ENCODE measurements at regions not wholly inside any gene's neighbourhood (a gene's known extent, or its start where the extent isn't known, plus 50 kb on each side); places are given as distances from the start of the nearest gene placed in this dataset.

DNA sequence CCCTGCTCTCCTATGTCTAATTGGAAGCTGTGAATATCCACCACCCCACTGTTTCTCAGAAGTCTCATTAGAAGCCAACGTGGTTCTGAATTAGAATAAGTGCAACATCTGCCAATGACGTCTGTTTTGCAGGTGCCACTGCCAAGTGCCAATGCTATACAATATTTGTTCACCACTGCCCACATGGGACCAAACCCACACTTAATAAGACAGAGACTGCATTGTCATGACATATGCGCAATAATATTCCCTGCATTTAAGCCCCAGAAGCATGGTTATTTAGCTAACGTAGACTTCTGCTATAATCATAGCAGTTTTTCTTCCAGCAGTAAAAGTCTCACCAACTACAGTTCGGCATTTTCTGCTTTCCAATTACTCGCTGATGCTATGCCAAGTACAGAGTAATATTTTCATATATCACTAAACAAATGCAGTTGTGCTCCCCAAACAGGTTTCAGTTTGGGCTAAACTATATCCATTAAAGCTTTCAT, 262.5 kb upstream of the PCDH18 start:
- TF ChIP-seq, protein P1, sequence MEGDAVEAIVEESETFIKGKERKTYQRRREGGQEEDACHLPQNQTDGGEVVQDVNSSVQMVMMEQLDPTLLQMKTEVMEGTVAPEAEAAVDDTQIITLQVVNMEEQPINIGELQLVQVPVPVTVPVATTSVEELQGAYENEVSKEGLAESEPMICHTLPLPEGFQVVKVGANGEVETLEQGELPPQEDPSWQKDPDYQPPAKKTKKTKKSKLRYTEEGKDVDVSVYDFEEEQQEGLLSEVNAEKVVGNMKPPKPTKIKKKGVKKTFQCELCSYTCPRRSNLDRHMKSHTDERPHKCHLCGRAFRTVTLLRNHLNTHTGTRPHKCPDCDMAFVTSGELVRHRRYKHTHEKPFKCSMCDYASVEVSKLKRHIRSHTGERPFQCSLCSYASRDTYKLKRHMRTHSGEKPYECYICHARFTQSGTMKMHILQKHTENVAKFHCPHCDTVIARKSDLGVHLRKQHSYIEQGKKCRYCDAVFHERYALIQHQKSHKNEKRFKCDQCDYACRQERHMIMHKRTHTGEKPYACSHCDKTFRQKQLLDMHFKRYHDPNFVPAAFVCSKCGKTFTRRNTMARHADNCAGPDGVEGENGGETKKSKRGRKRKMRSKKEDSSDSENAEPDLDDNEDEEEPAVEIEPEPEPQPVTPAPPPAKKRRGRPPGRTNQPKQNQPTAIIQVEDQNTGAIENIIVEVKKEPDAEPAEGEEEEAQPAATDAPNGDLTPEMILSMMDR (IDR thresholded peaks at IDR 0.05): no peak
- TF ChIP-seq POLR2AphosphoS5 (IDR thresholded peaks at IDR 0.05; ENCODE audit: low read depth, low read length) (no peak), SIN3A (IDR thresholded peaks at IDR 0.05; ENCODE audit: borderline replicate concordance, insufficient read depth, low read depth, low read length) (no peak)
- TF ChIP-seq, protein P2, sequence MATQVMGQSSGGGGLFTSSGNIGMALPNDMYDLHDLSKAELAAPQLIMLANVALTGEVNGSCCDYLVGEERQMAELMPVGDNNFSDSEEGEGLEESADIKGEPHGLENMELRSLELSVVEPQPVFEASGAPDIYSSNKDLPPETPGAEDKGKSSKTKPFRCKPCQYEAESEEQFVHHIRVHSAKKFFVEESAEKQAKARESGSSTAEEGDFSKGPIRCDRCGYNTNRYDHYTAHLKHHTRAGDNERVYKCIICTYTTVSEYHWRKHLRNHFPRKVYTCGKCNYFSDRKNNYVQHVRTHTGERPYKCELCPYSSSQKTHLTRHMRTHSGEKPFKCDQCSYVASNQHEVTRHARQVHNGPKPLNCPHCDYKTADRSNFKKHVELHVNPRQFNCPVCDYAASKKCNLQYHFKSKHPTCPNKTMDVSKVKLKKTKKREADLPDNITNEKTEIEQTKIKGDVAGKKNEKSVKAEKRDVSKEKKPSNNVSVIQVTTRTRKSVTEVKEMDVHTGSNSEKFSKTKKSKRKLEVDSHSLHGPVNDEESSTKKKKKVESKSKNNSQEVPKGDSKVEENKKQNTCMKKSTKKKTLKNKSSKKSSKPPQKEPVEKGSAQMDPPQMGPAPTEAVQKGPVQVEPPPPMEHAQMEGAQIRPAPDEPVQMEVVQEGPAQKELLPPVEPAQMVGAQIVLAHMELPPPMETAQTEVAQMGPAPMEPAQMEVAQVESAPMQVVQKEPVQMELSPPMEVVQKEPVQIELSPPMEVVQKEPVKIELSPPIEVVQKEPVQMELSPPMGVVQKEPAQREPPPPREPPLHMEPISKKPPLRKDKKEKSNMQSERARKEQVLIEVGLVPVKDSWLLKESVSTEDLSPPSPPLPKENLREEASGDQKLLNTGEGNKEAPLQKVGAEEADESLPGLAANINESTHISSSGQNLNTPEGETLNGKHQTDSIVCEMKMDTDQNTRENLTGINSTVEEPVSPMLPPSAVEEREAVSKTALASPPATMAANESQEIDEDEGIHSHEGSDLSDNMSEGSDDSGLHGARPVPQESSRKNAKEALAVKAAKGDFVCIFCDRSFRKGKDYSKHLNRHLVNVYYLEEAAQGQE (IDR thresholded peaks at IDR 0.05; ENCODE audit: insufficient read depth in 1 of 2, low read depth in 2 of 2, low read length in 1 of 2): no peak

All from Panc1 (cell line).